Thyroid gland (tissue), 4 donors: ENCODE measurements at regions not wholly inside any gene's neighbourhood (a gene's known extent, or its start where the extent isn't known, plus 50 kb on each side); places are given as distances from the start of the nearest gene placed in this dataset.

Source experiments
- DNase-seq, 2 donors: peaks; one replicate each; pipeline ENCODE4 v3.0.0-alpha.2; 2019
- H3K27ac ChIP-seq, 3 donors: fragments of 200-600 bp; sonication (generic); 1 replicate in 2 of 3; 2 replicates in 1 of 3; pipeline ENCODE4 v1.5.1; 2016 to 2019; ENCODE audit warnings: mild to moderate bottlenecking in 1 of 3, moderate library complexity in 1 of 3
- H3K27me3 ChIP-seq: fragments of 200-600 bp; sonication (generic); one replicate; pipeline ENCODE4 v1.5.1; 2019
- H3K36me3 ChIP-seq, 2 donors: fragments of 200-600 bp; sonication (generic); one replicate each; pipeline ENCODE4 v1.5.1; 2016 to 2019
- H3K4me1 ChIP-seq, 2 donors: fragments of 200-600 bp; sonication (generic); one replicate each; pipeline ENCODE4 v1.5.1; 2017 to 2019
- H3K4me3 ChIP-seq, 3 donors: fragments of 200-600 bp; sonication (generic); replicated peaks in 1 of 3; 1 replicate in 2 of 3; 2 replicates in 1 of 3; pipeline ENCODE4 v1.5.1; 2016; ENCODE audit warnings: mild to moderate bottlenecking in 1 of 3
- H3K9me3 ChIP-seq: fragments of 200-600 bp; sonication (generic); one replicate; pipeline ENCODE4 v1.5.1; 2017
- POLR2A ChIP-seq, 2 donors: fragments of 450-650 bp; IDR thresholded peaks; one replicate each; pipeline ENCODE4 v1.6.1; 2017; ENCODE audit warnings: antibody characterized with exemption in 2 of 2, mild to moderate bottlenecking in 2 of 2, moderate library complexity in 1 of 2
- WGBS, 2 donors: methylation state at CpG; one replicate each; pipeline ENCODE4 v1.1.5; 2017; 5-methylcytosine and 5-hydroxymethylcytosine counted together
- intact Hi-C: fragments of 100-400 bp; cut with DNase I; formaldehyde crosslinking; loops from one replicate; pipeline ENCODE4 v1.15.1; 2023
- TF ChIP-seq, protein P1 (sequence below), 6 experiments: fragments of 200-600 bp in 3 of 6; fragments of 450-650 bp in 3 of 6; sonication (generic) in 3 of 6; IDR thresholded peaks; one replicate each; pipeline ENCODE4 v1.5.1; 2016 to 2019; ENCODE audit warnings: antibody characterized with exemption in 6 of 6, mild to moderate bottlenecking in 2 of 6, inconsistent platforms in 1 of 6, moderate library complexity in 1 of 6

DNA sequence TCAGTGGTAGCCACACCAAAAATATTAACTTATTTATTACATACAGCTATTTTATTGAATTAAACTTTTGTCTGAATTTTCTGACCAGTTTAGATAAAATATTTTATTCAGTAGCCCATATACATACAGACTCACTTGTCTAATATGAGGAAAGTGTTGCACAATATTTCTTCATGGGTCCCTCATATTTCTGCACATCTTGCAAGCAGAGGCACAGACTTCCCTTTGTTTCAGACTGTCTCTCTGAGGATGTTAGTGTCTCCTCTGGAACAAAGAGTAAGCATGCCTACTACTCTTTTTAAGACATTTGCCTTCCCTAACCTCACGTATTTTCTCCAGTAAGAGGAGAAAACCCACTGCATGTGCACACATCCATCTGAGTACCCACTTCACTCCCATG lies 81.2 kb downstream of the OR5AK2 start:
- no peak for DNase-seq
- H3K36me3 ChIP-seq = no peaks in the 10 kb centered on the region
- H3K27me3 ChIP-seq = no peaks in the 10 kb centered on the region
- 81 to 85% methylated on average over 1 of the region's 1 CpG for WGBS, 2 donors
- H3K27ac ChIP-seq = no peak overlapping the region
- no peak overlapping the region for H3K4me3 ChIP-seq
- no peak for TF ChIP-seq POLR2A (IDR thresholded peaks at IDR 0.05)
- TF ChIP-seq, protein P1, sequence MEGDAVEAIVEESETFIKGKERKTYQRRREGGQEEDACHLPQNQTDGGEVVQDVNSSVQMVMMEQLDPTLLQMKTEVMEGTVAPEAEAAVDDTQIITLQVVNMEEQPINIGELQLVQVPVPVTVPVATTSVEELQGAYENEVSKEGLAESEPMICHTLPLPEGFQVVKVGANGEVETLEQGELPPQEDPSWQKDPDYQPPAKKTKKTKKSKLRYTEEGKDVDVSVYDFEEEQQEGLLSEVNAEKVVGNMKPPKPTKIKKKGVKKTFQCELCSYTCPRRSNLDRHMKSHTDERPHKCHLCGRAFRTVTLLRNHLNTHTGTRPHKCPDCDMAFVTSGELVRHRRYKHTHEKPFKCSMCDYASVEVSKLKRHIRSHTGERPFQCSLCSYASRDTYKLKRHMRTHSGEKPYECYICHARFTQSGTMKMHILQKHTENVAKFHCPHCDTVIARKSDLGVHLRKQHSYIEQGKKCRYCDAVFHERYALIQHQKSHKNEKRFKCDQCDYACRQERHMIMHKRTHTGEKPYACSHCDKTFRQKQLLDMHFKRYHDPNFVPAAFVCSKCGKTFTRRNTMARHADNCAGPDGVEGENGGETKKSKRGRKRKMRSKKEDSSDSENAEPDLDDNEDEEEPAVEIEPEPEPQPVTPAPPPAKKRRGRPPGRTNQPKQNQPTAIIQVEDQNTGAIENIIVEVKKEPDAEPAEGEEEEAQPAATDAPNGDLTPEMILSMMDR (IDR thresholded peaks at IDR 0.05) = no peak
- intact Hi-C loops = no loop called here
- no peaks in the 10 kb centered on the region for H3K9me3 ChIP-seq
- peaks cover 0 to 9% of the 10 kb centered on the region in 2 donors for H3K4me1 ChIP-seq

DNA sequence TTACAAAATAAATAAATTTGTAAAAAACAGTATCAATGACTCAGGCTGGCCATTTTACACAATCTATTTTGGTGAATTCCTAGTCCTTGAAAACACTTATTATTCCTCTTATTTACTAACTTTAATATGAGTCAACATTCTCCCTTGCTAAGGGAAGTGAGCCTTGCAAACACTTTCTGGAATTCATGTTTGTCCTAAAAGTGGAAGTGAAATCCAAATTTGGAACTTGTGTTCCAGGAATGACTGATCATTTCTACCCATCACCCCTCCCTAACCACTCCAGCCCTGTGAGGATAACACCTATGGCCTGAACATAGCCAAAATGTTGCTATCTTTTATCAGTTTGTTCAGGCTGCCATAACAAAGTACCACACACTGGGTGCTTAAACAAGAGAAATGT lies 83.1 kb downstream of the OR5AK2 start:
- DNase-seq = no peak
- intact Hi-C loops = no loop called here
- TF ChIP-seq, protein P1 (IDR thresholded peaks at IDR 0.05) = no peak
- TF ChIP-seq POLR2A (IDR thresholded peaks at IDR 0.05) = no peak
- H3K27me3 ChIP-seq = no peaks in the 10 kb centered on the region
- H3K36me3 ChIP-seq = no peaks in the 10 kb centered on the region
- H3K4me1 ChIP-seq = peaks cover 0 to 9% of the 10 kb centered on the region in 2 donors
- peak overlapping the region in 2 of 3 donors; percentile 2 to 14 for H3K27ac ChIP-seq
- H3K4me3 ChIP-seq = no peak overlapping the region
- no peaks in the 10 kb centered on the region for H3K9me3 ChIP-seq

DNA sequence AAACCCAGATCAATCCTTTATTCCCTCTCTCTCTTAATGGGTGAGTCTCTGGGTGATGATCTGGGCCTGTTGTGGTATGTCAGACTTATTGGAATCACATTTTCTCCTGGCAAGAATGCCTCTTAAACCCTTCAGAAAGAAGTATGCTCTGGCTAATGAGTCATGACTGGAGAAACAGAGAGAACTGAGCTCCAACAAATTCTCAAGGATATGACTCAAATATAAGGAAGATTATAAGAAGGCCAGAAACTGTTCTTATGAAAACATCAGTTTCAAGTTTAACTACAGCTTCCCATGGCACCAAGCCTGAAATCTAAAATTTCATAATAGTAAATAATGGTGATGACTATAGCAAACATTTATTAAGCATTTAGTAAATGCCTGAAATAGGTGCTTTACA lies 83.9 kb downstream of the OR5AK2 start:
- intact Hi-C loops = no loop called here
- Histone ChIP-seq H3K27ac (peak overlapping the region in 2 of 3 donors; percentile 29 to 52), H3K9me3 (no peaks in the 10 kb centered on the region), H3K4me3 (no peak overlapping the region), H3K4me1 (peaks cover 0 to 9% of the 10 kb centered on the region in 2 donors), H3K36me3 (no peaks in the 10 kb centered on the region), H3K27me3 (no peaks in the 10 kb centered on the region)
- peak in 1 of 2 donors; percentile 3 for DNase-seq
- no peak for TF ChIP-seq POLR2A (IDR thresholded peaks at IDR 0.05)
- TF ChIP-seq, protein P1 (IDR thresholded peaks at IDR 0.05) = no peak

DNA sequence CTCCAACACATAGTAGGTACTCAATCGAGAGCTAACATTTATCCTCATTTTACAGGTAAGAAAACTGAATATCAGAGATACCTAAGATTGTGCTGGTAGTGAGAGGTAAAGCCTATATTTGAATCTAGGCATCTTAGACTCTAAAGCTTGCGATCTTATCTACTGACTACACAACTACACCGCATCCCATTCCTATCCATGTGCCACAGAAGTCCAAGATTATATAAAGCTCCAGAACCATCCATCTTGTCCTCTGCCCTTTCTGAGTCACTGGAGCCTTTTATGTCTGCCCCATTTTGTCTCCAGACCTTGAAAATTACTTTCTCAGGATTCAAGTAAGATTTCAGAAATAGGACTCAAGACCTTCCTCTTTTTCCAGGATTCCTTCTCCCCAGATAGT lies 84.4 kb downstream of the OR5AK2 start:
- TF ChIP-seq, protein P1 (IDR thresholded peaks at IDR 0.05) = no peak
- TF ChIP-seq POLR2A (IDR thresholded peaks at IDR 0.05) = no peak
- Histone ChIP-seq H3K27ac (peak overlapping the region in 2 of 3 donors; percentile 29 to 52), H3K36me3 (no peaks in the 10 kb centered on the region), H3K4me1 (peaks cover 0 to 9% of the 10 kb centered on the region in 2 donors), H3K9me3 (no peaks in the 10 kb centered on the region), H3K4me3 (no peak overlapping the region), H3K27me3 (no peaks in the 10 kb centered on the region)
- WGBS, 2 donors = 88 to 90% methylated on average over 3 of the region's 3 CpGs
- intact Hi-C loops = no loop called here
- no peak for DNase-seq

DNA sequence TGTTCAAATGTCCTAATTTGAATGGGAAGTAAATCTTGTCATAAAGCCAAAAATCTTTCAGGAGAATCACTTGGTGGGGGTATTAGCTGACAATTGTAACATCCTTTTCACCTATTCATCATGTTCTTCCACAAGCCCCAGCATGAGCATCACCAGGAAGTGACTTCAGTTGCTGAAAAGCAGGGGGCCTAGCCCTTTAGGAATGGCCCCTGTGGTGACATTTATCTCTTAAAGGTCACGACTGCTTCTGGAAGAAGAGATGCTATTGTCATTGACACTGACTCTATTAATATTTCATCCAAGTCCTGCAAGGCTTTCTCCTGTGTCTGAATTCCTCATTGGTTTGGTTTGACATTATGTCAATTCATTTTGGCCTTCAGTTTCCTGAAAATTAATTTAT lies 92.6 kb downstream of the OR5AK2 start:
- Histone ChIP-seq H3K27ac (no peak overlapping the region), H3K4me1 (no peaks in the 10 kb centered on the region), H3K4me3 (no peak overlapping the region), H3K27me3 (no peaks in the 10 kb centered on the region), H3K9me3 (no peaks in the 10 kb centered on the region), H3K36me3 (no peaks in the 10 kb centered on the region)
- intact Hi-C loops = no loop called here
- WGBS, 2 donors = 71 to 86% methylated on average over 1 of the region's 1 CpG
- no peak for DNase-seq
- TF ChIP-seq POLR2A (IDR thresholded peaks at IDR 0.05) = no peak
- TF ChIP-seq, protein P1 (IDR thresholded peaks at IDR 0.05) = no peak
